Testis (tissue), 2 donors: ENCODE measurements at regions not wholly inside any gene's neighbourhood (a gene's known extent, or its start where the extent isn't known, plus 50 kb on each side); places are given as distances from the start of the nearest gene placed in this dataset.

Experiments used
- CTCF ChIP-seq, 3 experiments: fragments of 450-650 bp in 2 of 3; fragments of 200-600 bp in 1 of 3; sonication (generic) in 1 of 3; IDR thresholded peaks; one replicate each; pipeline ENCODE4 v1.5.1; 2016 to 2019; ENCODE audit warnings: antibody characterized with exemption in 3 of 3, mild to moderate bottlenecking in 2 of 3, moderate library complexity in 1 of 3
- POLR2A ChIP-seq: fragments of 450-650 bp; IDR thresholded peaks from one replicate; pipeline ENCODE4 v1.6.1; 2017; ENCODE audit warnings: antibody characterized with exemption, mild to moderate bottlenecking, moderate library complexity

- TF ChIP-seq POLR2A (no peak), CTCF (IDR thresholded peaks at IDR 0.05) (no peak)
Measured at GRCh38 chr13:92938486-92939020, 288.1 kb upstream of the GPC6 start.
